ENCODE measurements at regions not wholly inside any gene's neighbourhood (a gene's known extent, or its start where the extent isn't known, plus 50 kb on each side); places are given as distances from the start of the nearest gene placed in this dataset.

- TF ChIP-seq CHD7 (IDR thresholded peaks at IDR 0.05; ENCODE audit: insufficient replicate concordance, low read length) (no peak), CREB1 (IDR thresholded peaks at IDR 0.05) (no peak), YY1 (IDR thresholded peaks at IDR 0.05; ENCODE audit: low read depth, low read length) (peak; percentile 88), RAD21 (IDR thresholded peaks at IDR 0.05 in 1 of 2, conservative IDR thresholded peaks at IDR 0.05 in 1 of 2; ENCODE audit: low read depth in 2 of 2, low read length in 2 of 2) (peak; percentile 80 to 87), SP2 (IDR thresholded peaks at IDR 0.05; ENCODE audit: low read length) (no peak), KDM4A (IDR thresholded peaks at IDR 0.05; ENCODE audit: low read depth, low read length, severe bottlenecking) (no peak), POLR2A (IDR thresholded peaks at IDR 0.05; ENCODE audit: control extremely low read depth in 1 of 2, low read depth in 2 of 2, low read length in 2 of 2) (no peak), SIRT6 (IDR thresholded peaks at IDR 0.05; ENCODE audit: low read length) (no peak), CTCF (IDR thresholded peaks at IDR 0.05; ENCODE audit: control extremely low read depth in 1 of 3, insufficient read depth in 1 of 3, low read depth in 1 of 3, low read length in 3 of 3) (peak; percentile 71 to 84 (median 71)), GABPA (IDR thresholded peaks at IDR 0.05; ENCODE audit: borderline replicate concordance, insufficient read depth, low read length) (no peak)
Observed at GRCh38 chr16:8194794-8195193, 395.5 kb downstream of the TMEM114 start (continued).
